Neural cell (in vitro differentiated cells): ENCODE measurements at regions not wholly inside any gene's neighbourhood (a gene's known extent, or its start where the extent isn't known, plus 50 kb on each side); places are given as distances from the start of the nearest gene placed in this dataset.

ENCODE experiments used
- CTCF ChIP-seq: fragments of 450-650 bp; IDR thresholded peaks from 2 replicates; pipeline ENCODE4 v1.5.1; 2014; ENCODE audit warnings: antibody characterized with exemption, mild to moderate bottlenecking, moderate library complexity; ENCODE audit not compliant: poor library complexity, severe bottlenecking
- EP300 ChIP-seq: fragments of 450-650 bp; conservative IDR thresholded peaks from 2 replicates; pipeline ENCODE4 v1.6.1; 2014; ENCODE audit warnings: antibody characterized with exemption, mild to moderate bottlenecking, moderate library complexity; ENCODE audit not compliant: poor library complexity, severe bottlenecking
- EZH2 ChIP-seq: fragments of 200-600, 300-800 bp; shearing (Covaris generic), sonication (generic); IDR thresholded peaks from 2 replicates; pipeline ENCODE4 v1.6.1; 2014; ENCODE audit warnings: antibody characterized with exemption, low read length, borderline replicate concordance, mild to moderate bottlenecking; ENCODE audit not compliant: insufficient read depth, poor library complexity, severe bottlenecking
- POLR2AphosphoS5 ChIP-seq: IDR thresholded peaks from 2 replicates; pipeline ENCODE4 v1.6.1; 2012
- RAD21 ChIP-seq: fragments of 450-650 bp; conservative IDR thresholded peaks from 2 replicates; pipeline ENCODE4 v1.6.1; 2014; ENCODE audit warnings: antibody characterized with exemption, mild to moderate bottlenecking, moderate library complexity
- SMC3 ChIP-seq: fragments of 450-650 bp; conservative IDR thresholded peaks from 2 replicates; pipeline ENCODE4 v1.6.1; 2014; ENCODE audit warnings: antibody characterized with exemption, mild to moderate bottlenecking, moderate library complexity; ENCODE audit not compliant: poor library complexity
- TAF1 ChIP-seq: IDR thresholded peaks from 2 replicates; pipeline ENCODE4 v1.6.1; 2012; ENCODE audit warnings: low read depth
- TF ChIP-seq, protein P1 (sequence below): IDR thresholded peaks from 2 replicates; pipeline ENCODE4 v1.6.1; 2012; ENCODE audit warnings: borderline replicate concordance

- TF ChIP-seq CTCF (no peak), TAF1 (no peak), EZH2 (no peak), EP300 (no peak), RAD21 (no peak), SMC3 (no peak), POLR2AphosphoS5 (no peak)
- TF ChIP-seq, protein P1, sequence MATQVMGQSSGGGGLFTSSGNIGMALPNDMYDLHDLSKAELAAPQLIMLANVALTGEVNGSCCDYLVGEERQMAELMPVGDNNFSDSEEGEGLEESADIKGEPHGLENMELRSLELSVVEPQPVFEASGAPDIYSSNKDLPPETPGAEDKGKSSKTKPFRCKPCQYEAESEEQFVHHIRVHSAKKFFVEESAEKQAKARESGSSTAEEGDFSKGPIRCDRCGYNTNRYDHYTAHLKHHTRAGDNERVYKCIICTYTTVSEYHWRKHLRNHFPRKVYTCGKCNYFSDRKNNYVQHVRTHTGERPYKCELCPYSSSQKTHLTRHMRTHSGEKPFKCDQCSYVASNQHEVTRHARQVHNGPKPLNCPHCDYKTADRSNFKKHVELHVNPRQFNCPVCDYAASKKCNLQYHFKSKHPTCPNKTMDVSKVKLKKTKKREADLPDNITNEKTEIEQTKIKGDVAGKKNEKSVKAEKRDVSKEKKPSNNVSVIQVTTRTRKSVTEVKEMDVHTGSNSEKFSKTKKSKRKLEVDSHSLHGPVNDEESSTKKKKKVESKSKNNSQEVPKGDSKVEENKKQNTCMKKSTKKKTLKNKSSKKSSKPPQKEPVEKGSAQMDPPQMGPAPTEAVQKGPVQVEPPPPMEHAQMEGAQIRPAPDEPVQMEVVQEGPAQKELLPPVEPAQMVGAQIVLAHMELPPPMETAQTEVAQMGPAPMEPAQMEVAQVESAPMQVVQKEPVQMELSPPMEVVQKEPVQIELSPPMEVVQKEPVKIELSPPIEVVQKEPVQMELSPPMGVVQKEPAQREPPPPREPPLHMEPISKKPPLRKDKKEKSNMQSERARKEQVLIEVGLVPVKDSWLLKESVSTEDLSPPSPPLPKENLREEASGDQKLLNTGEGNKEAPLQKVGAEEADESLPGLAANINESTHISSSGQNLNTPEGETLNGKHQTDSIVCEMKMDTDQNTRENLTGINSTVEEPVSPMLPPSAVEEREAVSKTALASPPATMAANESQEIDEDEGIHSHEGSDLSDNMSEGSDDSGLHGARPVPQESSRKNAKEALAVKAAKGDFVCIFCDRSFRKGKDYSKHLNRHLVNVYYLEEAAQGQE: no peak
Measured at GRCh38 chr11:95625164-95625900, 164.2 kb downstream of the FAM76B start.
